ENCODE measurements at regions not wholly inside any gene's neighbourhood (a gene's known extent, or its start where the extent isn't known, plus 50 kb on each side); places are given as distances from the start of the nearest gene placed in this dataset.
A peak's percentile ranks its signal among the peaks of the same experiment; 100 is the strongest.

DNA sequence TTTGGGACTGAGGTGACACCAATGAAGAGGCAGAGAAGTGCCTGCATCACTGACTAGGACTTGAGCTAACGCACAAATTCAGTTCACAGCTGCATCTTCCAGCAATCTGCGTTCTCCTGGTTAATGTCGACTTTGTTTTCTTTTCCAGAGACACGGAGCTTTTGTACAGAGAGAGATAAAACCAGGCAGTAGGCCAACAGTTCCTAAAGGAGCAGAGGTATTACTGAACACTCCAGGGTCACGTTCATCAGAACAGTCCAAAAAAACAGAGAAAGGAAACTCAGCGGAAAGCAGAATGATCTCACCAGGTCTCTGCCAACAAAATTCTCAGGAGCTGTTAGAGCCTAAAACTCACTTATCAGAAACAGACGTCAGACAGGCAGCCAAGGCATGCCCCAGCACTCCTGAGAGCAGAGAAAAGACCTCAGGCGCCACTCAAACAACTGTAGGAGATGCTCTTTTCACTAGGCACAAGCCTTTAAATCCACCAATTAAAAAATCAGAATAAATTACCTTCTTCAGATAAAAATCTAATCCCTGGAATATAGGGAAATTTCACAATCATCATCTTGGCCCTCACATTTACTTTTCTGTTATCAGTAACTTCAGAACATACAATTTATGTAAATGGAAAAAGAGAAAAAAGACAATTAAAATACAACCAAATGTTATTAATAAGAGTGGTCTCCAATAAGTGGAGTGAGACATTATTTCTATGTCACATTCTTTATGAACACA lies 95.9 kb upstream of the SPTBN1 start:
- DNase-seq (ENCODE audit: low read depth): peak; percentile 80
- no peak overlapping the region for H3K4me3 ChIP-seq (ENCODE audit: low read depth, low read length)

DNA sequence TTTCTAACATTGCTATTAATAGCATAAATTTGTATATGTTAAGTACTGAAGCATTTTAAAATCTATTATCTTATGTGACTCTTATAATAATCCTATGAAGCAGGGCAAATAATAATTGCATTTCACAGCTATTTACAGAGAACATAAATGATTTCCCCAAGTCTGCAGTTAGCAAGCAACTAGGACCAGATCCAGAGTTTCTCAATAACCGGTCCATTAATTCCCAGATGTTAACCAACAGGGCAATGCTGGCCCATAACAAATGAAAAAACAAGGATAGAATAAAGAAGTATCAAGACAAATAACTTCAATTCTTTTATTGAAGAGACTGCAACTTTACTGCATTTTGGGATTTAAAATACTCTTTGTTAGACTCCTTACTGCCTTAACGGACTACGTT lies 91.7 kb upstream of the SPTBN1 start:
- TF ChIP-seq, protein P1, sequence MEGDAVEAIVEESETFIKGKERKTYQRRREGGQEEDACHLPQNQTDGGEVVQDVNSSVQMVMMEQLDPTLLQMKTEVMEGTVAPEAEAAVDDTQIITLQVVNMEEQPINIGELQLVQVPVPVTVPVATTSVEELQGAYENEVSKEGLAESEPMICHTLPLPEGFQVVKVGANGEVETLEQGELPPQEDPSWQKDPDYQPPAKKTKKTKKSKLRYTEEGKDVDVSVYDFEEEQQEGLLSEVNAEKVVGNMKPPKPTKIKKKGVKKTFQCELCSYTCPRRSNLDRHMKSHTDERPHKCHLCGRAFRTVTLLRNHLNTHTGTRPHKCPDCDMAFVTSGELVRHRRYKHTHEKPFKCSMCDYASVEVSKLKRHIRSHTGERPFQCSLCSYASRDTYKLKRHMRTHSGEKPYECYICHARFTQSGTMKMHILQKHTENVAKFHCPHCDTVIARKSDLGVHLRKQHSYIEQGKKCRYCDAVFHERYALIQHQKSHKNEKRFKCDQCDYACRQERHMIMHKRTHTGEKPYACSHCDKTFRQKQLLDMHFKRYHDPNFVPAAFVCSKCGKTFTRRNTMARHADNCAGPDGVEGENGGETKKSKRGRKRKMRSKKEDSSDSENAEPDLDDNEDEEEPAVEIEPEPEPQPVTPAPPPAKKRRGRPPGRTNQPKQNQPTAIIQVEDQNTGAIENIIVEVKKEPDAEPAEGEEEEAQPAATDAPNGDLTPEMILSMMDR (IDR thresholded peaks at IDR 0.05; ENCODE audit: insufficient read depth, low read depth, low read length): no peak
- no peak overlapping the region for H3K4me3 ChIP-seq (ENCODE audit: low read depth, low read length)
- no peak for DNase-seq (ENCODE audit: low read depth)

More for the DNA sequence above, 95.9 kb upstream of the SPTBN1 start:
- TF ChIP-seq, protein P1 (IDR thresholded peaks at IDR 0.05; ENCODE audit: insufficient read depth, low read depth, low read length): no peak

DNA sequence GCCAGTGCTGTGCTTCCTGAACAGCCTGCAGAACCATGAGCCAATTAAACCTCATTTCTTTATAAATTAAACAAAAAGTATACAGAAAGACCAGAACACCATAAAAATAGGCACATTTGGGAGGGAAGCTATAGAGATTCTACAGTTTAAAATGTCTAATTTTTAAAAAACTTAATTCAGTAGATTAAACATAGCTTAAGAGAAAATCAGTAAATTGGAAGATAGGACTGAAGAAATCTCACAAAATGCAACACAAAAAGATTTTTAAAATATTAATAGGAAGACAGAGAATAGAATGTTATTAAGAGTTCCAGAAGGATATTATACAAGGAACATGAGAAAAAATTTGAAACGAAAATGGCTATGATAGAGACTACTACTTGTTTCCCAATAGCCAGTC lies 90.5 kb upstream of the SPTBN1 start:
- TF ChIP-seq, protein P1 (IDR thresholded peaks at IDR 0.05; ENCODE audit: insufficient read depth, low read depth, low read length): no peak

DNA sequence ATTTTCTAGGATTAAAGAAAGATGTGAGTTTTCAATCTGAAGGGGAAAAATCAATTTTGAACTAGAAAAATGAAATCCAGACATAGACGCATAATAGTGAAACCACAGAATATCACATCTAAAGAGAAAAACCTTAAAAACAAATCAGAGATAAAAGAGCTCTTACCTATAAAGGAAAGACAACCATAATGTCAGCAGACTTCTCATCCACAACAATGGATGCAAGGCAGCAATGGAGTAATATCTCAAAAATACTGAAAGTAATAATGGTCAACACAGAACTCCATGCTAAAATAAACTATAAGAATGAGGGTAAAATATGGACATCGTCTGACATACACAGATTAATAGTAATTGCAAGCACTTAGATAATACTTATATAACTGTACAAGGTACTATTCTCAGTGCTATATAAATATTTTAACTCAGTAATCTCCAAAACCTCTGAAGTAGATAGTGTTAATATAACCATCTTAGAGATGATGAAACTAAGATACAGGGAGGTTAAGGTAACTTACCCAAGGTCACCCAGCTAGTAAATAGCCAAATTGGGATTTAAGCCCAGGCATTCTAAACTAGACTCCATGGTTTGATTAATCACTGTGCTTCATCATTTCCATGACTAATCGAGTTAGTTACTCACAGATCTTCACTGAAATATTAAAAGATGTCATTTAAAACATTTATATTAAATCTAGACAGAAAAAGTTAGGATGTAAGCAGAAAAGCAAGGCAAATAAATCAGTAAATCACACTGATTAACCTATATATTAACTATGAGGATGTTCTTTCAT lies 89.4 kb upstream of the SPTBN1 start:
- TF ChIP-seq, protein P1 (IDR thresholded peaks at IDR 0.05; ENCODE audit: insufficient read depth, low read depth, low read length): no peak
- DNase-seq (ENCODE audit: low read depth): no peak
- no peak overlapping the region for H3K4me3 ChIP-seq (ENCODE audit: low read depth, low read length)

More for the DNA sequence above, 90.5 kb upstream of the SPTBN1 start:
- no peak overlapping the region for H3K4me3 ChIP-seq (ENCODE audit: low read depth, low read length)
- no peak for DNase-seq (ENCODE audit: low read depth)

DNA sequence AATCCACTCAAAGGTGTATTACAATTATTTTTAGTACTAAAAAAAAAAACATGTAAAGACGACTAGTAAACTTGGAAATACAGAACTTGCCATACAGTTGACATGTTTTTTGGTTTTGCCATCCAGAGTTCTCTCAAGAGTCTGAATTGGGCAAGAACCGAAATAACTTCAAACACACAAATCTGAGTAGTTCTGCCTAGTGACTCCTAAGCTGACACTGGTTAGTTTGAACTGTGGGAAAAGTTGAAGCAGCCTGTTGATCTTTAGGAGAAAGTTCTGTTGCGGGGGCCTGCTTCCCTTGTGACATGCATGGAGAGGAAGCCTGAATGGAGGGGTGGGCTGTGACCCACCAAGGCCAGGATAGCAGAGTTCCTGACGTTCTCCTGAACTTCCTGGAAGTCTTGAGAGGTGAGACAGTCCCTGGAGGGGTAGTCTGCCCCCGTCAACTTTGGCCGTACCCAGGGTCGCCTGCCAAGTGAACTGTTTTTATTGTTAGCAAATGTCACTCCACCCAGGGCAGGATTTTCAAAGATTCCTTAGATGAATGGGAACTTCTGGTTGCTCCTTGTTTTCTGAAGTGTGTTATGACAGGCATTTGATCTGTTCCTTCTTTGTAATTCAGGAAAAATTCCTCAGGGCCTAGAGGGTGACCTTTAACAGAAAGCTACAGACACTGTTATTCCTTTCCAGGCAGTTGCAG lies 85.6 kb upstream of the SPTBN1 start:
- TF ChIP-seq, protein P1 (IDR thresholded peaks at IDR 0.05; ENCODE audit: insufficient read depth, low read depth, low read length): no peak
- peak; percentile 33 for DNase-seq (ENCODE audit: low read depth)
- H3K4me3 ChIP-seq (ENCODE audit: low read depth, low read length): no peak overlapping the region

DNA sequence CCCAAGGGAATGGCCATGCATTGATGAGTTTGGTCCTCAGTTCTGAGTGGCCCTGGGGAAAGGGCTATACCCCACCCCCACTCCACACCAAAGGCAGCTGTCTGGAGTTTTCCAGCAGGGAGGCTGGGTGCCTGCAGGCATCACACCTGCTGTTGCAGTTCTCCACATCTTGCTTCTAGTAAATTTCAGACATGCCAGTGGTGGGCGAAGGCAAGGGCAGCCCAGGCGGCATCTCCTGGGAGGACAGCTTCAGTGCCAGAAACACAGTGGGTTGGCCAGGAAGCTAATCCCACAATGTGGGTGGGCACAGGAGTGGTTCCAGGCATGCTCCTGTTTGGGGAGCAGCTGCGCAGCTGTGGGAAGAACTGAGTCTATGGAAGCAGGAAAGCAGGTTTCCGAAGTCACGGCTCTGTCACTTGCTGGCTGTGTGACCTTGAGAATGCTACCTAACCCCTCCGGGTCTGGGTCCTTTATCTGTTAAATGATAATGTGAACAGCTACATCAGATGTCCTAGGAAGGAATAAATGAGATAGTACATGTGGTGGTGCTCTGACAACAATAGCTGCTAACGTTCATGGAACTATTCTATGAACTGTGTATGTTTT lies 84.6 kb upstream of the SPTBN1 start:
- no peak for DNase-seq (ENCODE audit: low read depth)
- no peak overlapping the region for H3K4me3 ChIP-seq (ENCODE audit: low read depth, low read length)
- TF ChIP-seq, protein P1 (IDR thresholded peaks at IDR 0.05; ENCODE audit: insufficient read depth, low read depth, low read length): no peak

All from fibroblast of villous mesenchyme (primary cell).